ENCODE measurements at regions not wholly inside any gene's neighbourhood (a gene's known extent, or its start where the extent isn't known, plus 50 kb on each side); places are given as distances from the start of the nearest gene placed in this dataset.
"Not testable (repeated sequence)": the region's sequence is repeated elsewhere in the genome, so short reads cannot be mapped to it uniquely, and the experiment has no call there.

DNA sequence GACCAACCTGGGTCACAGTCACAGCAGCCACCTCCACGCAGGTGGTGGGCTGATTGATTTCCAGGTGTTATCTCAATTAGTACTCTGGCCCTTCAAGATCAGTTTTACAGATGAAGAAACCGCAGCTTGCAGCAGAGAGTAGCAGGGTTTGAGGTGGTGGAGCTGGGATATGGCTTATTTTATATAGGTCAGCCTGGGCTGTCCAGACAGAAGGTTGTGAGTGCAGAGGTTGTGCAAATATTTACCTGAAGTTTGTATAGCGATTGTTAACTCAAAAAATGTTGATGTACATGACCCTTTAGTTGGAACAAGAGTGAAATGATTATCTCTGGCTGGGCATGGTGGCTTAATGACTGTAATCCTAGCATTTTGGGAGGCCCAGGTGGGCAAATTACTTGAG lies 179.4 kb upstream of the SPATA31A3 start:
- TF ChIP-seq, protein P1, sequence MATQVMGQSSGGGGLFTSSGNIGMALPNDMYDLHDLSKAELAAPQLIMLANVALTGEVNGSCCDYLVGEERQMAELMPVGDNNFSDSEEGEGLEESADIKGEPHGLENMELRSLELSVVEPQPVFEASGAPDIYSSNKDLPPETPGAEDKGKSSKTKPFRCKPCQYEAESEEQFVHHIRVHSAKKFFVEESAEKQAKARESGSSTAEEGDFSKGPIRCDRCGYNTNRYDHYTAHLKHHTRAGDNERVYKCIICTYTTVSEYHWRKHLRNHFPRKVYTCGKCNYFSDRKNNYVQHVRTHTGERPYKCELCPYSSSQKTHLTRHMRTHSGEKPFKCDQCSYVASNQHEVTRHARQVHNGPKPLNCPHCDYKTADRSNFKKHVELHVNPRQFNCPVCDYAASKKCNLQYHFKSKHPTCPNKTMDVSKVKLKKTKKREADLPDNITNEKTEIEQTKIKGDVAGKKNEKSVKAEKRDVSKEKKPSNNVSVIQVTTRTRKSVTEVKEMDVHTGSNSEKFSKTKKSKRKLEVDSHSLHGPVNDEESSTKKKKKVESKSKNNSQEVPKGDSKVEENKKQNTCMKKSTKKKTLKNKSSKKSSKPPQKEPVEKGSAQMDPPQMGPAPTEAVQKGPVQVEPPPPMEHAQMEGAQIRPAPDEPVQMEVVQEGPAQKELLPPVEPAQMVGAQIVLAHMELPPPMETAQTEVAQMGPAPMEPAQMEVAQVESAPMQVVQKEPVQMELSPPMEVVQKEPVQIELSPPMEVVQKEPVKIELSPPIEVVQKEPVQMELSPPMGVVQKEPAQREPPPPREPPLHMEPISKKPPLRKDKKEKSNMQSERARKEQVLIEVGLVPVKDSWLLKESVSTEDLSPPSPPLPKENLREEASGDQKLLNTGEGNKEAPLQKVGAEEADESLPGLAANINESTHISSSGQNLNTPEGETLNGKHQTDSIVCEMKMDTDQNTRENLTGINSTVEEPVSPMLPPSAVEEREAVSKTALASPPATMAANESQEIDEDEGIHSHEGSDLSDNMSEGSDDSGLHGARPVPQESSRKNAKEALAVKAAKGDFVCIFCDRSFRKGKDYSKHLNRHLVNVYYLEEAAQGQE (IDR thresholded peaks at IDR 0.05; ENCODE audit: insufficient read depth in 1 of 2, low read depth in 2 of 2, low read length in 1 of 2) = not testable (repeated sequence)
- TF ChIP-seq, protein P2, sequence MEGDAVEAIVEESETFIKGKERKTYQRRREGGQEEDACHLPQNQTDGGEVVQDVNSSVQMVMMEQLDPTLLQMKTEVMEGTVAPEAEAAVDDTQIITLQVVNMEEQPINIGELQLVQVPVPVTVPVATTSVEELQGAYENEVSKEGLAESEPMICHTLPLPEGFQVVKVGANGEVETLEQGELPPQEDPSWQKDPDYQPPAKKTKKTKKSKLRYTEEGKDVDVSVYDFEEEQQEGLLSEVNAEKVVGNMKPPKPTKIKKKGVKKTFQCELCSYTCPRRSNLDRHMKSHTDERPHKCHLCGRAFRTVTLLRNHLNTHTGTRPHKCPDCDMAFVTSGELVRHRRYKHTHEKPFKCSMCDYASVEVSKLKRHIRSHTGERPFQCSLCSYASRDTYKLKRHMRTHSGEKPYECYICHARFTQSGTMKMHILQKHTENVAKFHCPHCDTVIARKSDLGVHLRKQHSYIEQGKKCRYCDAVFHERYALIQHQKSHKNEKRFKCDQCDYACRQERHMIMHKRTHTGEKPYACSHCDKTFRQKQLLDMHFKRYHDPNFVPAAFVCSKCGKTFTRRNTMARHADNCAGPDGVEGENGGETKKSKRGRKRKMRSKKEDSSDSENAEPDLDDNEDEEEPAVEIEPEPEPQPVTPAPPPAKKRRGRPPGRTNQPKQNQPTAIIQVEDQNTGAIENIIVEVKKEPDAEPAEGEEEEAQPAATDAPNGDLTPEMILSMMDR (IDR thresholded peaks at IDR 0.05) = not testable (repeated sequence)

Data from Panc1 (cell line).